ENCODE measurements at regions not wholly inside any gene's neighbourhood (a gene's known extent, or its start where the extent isn't known, plus 50 kb on each side); places are given as distances from the start of the nearest gene placed in this dataset.

GRCh38 chr17:62868723-62869122 lies 60.6 kb upstream of the MARCHF10 start:
- TF ChIP-seq, protein P1, sequence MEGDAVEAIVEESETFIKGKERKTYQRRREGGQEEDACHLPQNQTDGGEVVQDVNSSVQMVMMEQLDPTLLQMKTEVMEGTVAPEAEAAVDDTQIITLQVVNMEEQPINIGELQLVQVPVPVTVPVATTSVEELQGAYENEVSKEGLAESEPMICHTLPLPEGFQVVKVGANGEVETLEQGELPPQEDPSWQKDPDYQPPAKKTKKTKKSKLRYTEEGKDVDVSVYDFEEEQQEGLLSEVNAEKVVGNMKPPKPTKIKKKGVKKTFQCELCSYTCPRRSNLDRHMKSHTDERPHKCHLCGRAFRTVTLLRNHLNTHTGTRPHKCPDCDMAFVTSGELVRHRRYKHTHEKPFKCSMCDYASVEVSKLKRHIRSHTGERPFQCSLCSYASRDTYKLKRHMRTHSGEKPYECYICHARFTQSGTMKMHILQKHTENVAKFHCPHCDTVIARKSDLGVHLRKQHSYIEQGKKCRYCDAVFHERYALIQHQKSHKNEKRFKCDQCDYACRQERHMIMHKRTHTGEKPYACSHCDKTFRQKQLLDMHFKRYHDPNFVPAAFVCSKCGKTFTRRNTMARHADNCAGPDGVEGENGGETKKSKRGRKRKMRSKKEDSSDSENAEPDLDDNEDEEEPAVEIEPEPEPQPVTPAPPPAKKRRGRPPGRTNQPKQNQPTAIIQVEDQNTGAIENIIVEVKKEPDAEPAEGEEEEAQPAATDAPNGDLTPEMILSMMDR (IDR thresholded peaks at IDR 0.05) = no peak
- TF ChIP-seq EZH2phosphoT487 (IDR thresholded peaks at IDR 0.05) = no peak
- no peak for TF ChIP-seq EZH2 (IDR thresholded peaks at IDR 0.05)

Measured in neural progenitor cell (in vitro differentiated cells).